ENCODE measurements at regions not wholly inside any gene's neighbourhood (a gene's known extent, or its start where the extent isn't known, plus 50 kb on each side); places are given as distances from the start of the nearest gene placed in this dataset.

GRCh38 chr17:77325577-77326075 is 184.9 kb downstream of the SEC14L1 start:
- H3K4me3 ChIP-seq, result no peak overlapping the region
- H3K36me3 ChIP-seq, result no peaks in the 10 kb centered on the region
- no peaks in the 10 kb centered on the region for H3K27me3 ChIP-seq
- H3K27ac ChIP-seq, result peak overlapping the region; percentile 99 to 100
- intact Hi-C loops (cut with DNase I; ENCODE audit: low total_unique reads), result loop anchor here (5.0 to 10.0 kb wide), 2 partner anchors 99 to 172 kb away; no protein-coding TSS in a partner anchor
- no peak for TF ChIP-seq POLR2A (IDR thresholded peaks at IDR 0.05)
- TF ChIP-seq, protein P1, sequence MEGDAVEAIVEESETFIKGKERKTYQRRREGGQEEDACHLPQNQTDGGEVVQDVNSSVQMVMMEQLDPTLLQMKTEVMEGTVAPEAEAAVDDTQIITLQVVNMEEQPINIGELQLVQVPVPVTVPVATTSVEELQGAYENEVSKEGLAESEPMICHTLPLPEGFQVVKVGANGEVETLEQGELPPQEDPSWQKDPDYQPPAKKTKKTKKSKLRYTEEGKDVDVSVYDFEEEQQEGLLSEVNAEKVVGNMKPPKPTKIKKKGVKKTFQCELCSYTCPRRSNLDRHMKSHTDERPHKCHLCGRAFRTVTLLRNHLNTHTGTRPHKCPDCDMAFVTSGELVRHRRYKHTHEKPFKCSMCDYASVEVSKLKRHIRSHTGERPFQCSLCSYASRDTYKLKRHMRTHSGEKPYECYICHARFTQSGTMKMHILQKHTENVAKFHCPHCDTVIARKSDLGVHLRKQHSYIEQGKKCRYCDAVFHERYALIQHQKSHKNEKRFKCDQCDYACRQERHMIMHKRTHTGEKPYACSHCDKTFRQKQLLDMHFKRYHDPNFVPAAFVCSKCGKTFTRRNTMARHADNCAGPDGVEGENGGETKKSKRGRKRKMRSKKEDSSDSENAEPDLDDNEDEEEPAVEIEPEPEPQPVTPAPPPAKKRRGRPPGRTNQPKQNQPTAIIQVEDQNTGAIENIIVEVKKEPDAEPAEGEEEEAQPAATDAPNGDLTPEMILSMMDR (IDR thresholded peaks at IDR 0.05), result no peak
- no peak for TF ChIP-seq POLR2AphosphoS5 (IDR thresholded peaks at IDR 0.05)
- H3K9me3 ChIP-seq, result no peaks in the 10 kb centered on the region
- peak in 1 of 2 donors; percentile 23 for DNase-seq (ENCODE audit: low spot score in 2 of 2)
- H3K4me1 ChIP-seq, result peaks cover 21 to 33% of the 10 kb centered on the region in 2 donors

DNA sequence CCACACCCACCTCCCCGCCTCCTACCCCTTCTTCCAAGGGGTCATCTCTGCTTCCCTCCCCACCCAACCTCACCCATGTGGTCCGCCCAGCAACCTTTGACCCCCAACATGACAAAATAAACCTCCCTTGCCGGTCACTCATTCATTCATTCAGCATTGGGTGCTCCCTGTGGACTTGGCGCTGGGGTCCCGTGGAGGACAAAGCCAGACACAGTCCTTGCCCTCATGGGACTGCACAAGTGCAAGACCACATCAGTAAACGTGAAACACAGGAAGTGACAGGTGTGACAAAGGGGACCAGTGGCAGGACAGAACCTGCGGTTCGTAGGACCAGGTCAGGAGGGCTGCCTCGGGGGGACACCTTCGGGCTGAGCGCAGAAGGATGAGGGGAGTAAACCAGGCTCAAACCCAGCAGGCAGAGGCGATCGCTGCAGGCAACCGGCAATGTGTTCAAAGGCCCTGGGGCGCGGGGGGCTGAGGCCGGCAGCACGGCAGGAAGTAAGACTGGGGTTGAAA is 185.4 kb downstream of the SEC14L1 start:
- H3K4me3 ChIP-seq, result no peak overlapping the region
- intact Hi-C loops (cut with DNase I; ENCODE audit: low total_unique reads), result loop anchor here (5.0 to 10.0 kb wide), 2 partner anchors 99 to 171 kb away; no protein-coding TSS in a partner anchor
- no peaks in the 10 kb centered on the region for H3K27me3 ChIP-seq
- DNase-seq (ENCODE audit: low spot score in 2 of 2), result peak in 1 of 2 donors; percentile 46
- H3K27ac ChIP-seq, result peak overlapping the region; percentile 99 to 100
- no peaks in the 10 kb centered on the region for H3K36me3 ChIP-seq
- TF ChIP-seq, protein P1 (IDR thresholded peaks at IDR 0.05), result no peak
- TF ChIP-seq POLR2AphosphoS5 (IDR thresholded peaks at IDR 0.05) (no peak), POLR2A (IDR thresholded peaks at IDR 0.05) (no peak)
- H3K9me3 ChIP-seq, result no peaks in the 10 kb centered on the region
- H3K4me1 ChIP-seq, result peaks cover 21 to 33% of the 10 kb centered on the region in 2 donors

GRCh38 chr17:77326636-77327035 is 185.9 kb downstream of the SEC14L1 start:
- Histone ChIP-seq H3K36me3 (no peaks in the 10 kb centered on the region), H3K4me3 (no peak overlapping the region), H3K27ac (peak overlapping the region; percentile 99 to 100), H3K9me3 (no peaks in the 10 kb centered on the region), H3K4me1 (peaks cover 21 to 31% of the 10 kb centered on the region in 2 donors), H3K27me3 (no peaks in the 10 kb centered on the region)
- intact Hi-C loops (cut with DNase I; ENCODE audit: low total_unique reads), result loop anchor here (5.0 to 10.0 kb wide), 2 partner anchors 98 to 171 kb away; no protein-coding TSS in a partner anchor
- DNase-seq (ENCODE audit: low spot score in 2 of 2), result peak; percentile 12 to 20
- TF ChIP-seq POLR2A (IDR thresholded peaks at IDR 0.05), result no peak
- TF ChIP-seq, protein P1 (IDR thresholded peaks at IDR 0.05), result no peak
- no peak for TF ChIP-seq POLR2AphosphoS5 (IDR thresholded peaks at IDR 0.05)

DNA sequence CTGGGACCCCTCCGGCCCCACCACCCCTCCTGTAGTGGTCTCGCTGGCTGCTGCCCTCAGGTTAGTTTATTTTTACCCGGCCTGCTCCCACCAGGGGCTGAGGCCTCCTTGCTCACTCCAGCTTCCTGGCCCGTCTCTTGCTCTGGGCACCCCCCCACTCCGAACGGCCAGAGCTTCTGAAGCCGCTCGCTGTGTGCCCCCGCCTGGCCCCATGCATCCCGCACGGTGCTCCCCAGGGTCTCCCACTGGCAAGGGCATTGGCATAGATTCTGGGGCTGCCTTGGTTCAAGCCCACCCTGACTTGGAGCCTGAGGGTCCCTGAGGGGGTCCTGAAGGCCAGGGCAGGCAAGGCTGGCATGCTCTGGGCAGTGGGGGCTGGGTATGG is 186.4 kb downstream of the SEC14L1 start:
- no peak overlapping the region for H3K4me3 ChIP-seq
- H3K9me3 ChIP-seq, result no peaks in the 10 kb centered on the region
- H3K36me3 ChIP-seq, result no peaks in the 10 kb centered on the region
- intact Hi-C loops (cut with DNase I; ENCODE audit: low total_unique reads), result loop anchor here (5.0 to 10.0 kb wide), 2 partner anchors 98 to 170 kb away; no protein-coding TSS in a partner anchor
- no peak for TF ChIP-seq POLR2AphosphoS5 (IDR thresholded peaks at IDR 0.05)
- TF ChIP-seq POLR2A (IDR thresholded peaks at IDR 0.05), result no peak
- TF ChIP-seq, protein P1 (IDR thresholded peaks at IDR 0.05), result no peak
- H3K27ac ChIP-seq, result peak overlapping the region in 1 of 2 donors; percentile 100
- peak; percentile 16 to 47 for DNase-seq (ENCODE audit: low spot score in 2 of 2)
- H3K27me3 ChIP-seq, result no peaks in the 10 kb centered on the region
- peaks cover 18 to 26% of the 10 kb centered on the region in 2 donors for H3K4me1 ChIP-seq

Data from breast epithelium (tissue), 4 donors.